HG03095 (cell line): ENCODE measurements at regions not wholly inside any gene's neighbourhood (a gene's known extent, or its start where the extent isn't known, plus 50 kb on each side); places are given as distances from the start of the nearest gene placed in this dataset.

Experiments
- ATAC-seq: cut with Tn5 transposase; IDR thresholded peaks from one replicate; pipeline ENCODE4 v1.9.1; 2021; ENCODE audit warnings: moderate library complexity; ENCODE audit not compliant: unreplicated experiment

DNA sequence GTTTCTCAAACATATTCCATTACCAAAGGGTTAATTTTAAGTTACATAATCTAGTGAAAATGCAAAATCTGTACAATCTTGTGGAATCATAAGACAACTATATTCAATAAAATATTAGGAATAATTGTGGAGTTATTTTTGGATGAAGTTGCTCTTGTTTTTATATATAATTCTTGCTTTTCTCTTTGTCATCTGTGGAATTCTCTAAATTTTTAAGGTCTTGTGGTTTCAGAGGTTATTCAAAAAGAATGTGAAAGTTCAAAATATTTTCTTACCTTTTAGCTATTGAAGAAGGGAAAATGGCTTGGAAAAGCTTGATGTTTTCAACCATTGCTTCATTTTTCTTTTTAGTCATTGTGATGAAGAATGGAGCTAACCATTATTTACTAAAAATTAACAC, 552.1 kb downstream of the TFEC start:
- no peak for ATAC-seq

- no peak for ATAC-seq
Measured at GRCh38 chr7:115477193-115477651, 553.3 kb downstream of the TFEC start.

- no peak for ATAC-seq
Measured at GRCh38 chr7:115476671-115477181, 553.8 kb downstream of the TFEC start.

DNA sequence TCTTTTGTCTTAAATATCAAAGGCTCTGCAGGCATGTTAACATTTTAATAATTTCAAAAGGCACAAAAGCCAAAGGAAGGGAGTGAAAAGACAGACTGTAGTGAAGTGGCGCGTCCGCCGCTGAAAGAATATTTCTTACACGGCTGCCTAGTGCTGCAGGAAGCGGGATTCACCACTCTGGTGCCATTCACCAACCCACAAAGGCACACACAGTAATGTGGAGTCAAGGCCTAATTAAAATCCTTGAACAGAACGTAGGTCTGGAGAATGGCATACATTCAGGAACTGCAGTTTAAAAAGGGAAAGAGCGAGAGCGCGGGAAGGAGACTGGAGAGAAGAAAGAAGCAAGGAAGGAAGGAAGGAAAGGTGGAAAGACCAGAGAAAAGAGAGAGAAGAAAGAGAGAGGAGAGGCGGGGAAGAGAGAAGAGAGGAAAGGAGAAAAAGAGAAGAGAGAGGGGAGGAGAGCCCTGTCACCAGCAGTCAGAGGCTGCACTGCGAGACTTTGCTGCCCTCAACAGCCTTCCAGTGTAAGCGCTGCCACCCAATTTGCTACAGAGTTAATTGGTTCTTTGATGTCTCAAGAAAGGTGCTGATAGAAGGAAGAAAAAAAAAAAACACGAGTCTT, 554.0 kb downstream of the MDFIC start:
- no peak for ATAC-seq

GRCh38 chr7:115475206-115475605, 553.3 kb downstream of the MDFIC start:
- ATAC-seq, result no peak

- ATAC-seq, result no peak
Measured at GRCh38 chr7:115474137-115474536, 552.2 kb downstream of the MDFIC start.

- ATAC-seq, result no peak
Measured at GRCh38 chr7:115471891-115472290, 550.0 kb downstream of the MDFIC start.

DNA sequence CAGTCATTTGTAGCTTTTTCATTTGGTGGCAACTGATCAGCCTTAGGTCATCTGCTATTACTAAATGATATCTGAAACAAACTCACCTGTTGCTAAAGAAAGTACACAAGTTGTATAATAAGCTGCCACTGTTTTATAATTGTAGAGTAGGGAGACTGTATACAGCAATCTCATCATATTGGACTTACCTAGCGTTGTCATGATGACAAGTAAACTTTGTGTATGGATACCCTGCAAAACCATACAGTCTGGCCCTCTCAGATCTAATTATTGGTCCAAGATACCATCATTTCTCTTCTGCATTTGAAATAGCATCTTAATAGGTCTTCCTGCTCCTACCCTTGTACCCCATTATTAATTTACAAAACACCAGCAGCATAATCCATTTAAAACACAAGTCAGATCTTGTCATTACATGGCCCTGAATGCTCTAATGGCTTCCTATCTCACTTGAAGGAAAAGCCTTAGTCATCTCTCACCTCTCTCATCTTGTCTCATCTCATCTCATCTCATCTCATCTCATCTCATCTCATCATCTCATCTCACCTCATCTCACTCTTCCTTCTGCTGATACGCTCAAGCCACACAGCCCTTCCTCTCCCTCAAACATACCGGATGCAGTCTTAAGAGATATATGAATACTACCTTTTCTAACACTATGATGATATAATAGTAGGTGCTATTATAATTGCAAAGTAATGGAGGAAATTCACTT, 540.6 kb downstream of the MDFIC start:
- ATAC-seq, result no peak

GRCh38 chr7:115449689-115450088, 527.8 kb downstream of the MDFIC start:
- no peak for ATAC-seq

DNA sequence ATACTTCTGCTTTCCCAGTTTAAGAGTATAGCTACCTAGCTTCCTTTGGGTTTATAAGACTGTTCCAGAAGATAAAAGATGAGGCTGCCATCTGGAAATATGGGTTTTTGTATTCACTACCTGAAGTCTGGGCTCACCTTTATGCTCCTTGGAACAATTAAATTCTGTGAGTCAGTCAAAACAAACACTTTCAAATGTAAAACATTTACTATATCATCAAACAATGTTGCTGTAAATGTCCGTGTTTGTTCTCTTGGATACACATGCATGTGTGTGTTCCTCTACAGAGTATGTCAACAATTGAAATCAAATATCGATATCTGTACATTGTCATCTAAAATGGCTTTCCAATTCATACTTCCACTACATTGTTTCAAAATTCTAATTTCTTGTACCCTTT, 525.6 kb downstream of the MDFIC start:
- ATAC-seq, result no peak

DNA sequence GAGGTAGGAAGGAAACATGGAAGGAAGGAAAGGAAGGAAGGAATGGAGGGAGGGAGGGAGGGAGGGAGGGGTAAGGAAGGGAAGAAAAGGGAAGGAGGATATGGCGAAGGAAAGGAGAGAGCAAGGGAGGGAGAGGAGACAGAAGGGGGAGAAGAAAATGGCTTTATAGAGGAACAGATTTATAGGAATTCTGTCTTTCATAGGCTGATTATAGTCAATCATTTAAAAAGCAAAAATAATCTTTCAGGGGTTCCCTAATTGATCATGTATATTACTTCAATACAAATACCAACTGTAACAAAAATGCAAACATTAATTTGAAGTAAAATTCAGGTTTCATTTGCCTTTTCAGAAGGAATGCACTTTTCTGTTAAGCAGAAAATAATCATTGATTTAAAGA, 519.1 kb downstream of the MDFIC start:
- ATAC-seq, result no peak

DNA sequence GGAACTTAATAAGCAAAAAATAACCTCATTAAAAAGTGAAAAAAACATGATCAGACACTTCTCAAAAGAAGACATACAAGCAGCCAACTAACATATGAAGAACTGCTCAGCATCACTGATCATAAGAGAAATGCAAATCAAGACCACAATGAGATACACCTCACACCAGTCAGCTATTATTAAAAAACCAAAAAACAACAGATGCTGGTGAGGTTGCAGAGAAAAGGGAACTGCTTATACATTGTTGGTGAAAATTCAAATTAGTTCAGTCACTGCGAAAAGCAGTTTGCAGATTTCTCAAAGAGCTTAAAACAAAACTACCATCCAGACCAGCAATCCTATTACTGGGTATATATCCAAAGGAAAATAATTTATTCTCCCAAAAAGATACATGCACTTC, 513.3 kb downstream of the MDFIC start:
- peak; percentile 93 for ATAC-seq

- no peak for ATAC-seq
Measured at GRCh38 chr7:115429918-115430317, 508.0 kb downstream of the MDFIC start.

GRCh38 chr7:115417662-115418061, 495.8 kb downstream of the MDFIC start:
- ATAC-seq, result no peak

DNA sequence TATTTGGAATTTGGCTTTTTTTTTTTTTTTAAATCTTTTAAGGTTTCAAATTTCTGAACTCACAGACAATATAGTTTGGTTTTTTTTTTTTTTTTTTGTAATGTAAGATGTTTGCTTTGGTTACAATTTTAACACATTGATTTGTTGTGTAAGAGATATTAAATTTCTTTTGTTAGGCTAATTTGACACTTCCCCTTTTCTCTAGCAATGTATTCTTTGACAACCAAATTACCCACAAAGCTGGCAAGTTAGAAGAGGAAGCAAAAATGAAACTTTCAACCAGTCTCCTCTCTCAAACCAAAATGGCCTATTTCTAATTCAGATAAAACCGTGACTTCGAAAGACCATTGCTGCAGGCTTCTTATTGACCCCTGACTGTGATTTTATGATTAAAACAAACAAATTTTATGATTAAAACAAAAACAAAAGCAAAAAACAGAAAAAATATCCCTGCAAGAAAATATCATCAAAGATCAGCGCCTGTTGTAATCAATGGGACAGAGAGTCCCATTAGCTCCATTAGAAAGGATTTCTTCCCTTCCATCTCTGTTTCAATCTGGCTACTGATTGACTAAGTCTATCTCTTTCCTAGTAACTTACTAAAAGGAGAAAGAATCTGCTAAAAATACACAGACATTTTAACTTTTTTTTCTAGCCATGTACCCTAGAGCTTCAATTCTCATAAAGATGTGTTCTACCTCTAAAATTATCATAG, 489.2 kb downstream of the MDFIC start:
- peak; percentile 89 for ATAC-seq

GRCh38 chr7:115410434-115410820, 488.5 kb downstream of the MDFIC start:
- ATAC-seq, result peak; percentile 11

DNA sequence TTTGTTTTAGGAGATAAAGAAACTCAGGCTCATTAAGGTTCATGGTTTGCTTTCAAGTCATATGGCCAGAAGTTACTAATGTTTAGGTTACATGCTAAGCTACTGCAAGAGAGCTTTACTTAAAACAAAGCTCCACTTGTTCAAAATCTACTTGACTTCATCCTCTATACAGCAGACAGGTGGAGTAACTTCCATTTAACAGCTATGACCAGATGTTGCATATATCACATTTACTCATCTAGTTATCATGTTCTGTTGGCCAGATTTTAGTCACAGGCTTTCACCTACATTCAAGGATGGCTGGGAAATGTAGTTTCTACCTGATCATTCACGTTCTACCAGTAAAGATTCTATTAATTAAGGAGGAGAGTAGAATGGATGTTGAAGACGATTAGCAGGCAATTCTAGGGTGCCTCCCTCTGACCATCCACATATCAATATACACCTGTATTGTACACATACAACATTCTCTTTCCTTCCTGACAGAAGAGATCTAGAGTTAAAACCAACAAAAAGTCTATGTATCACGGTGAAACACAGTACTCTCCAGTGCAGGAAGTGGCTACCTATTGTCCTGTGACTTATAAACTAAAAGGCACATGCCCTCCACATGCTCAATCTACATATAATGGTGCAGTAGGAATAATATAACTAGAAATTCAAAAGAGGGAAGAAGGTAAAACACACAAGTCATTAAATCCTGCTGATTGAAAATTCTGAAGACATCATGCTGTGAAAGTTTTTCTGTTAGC, 488.0 kb downstream of the MDFIC start:
- ATAC-seq, result no peak

- no peak for ATAC-seq
Measured at GRCh38 chr7:115406219-115406618, 484.3 kb downstream of the MDFIC start.

GRCh38 chr7:115387137-115387536, 465.2 kb downstream of the MDFIC start:
- no peak for ATAC-seq

DNA sequence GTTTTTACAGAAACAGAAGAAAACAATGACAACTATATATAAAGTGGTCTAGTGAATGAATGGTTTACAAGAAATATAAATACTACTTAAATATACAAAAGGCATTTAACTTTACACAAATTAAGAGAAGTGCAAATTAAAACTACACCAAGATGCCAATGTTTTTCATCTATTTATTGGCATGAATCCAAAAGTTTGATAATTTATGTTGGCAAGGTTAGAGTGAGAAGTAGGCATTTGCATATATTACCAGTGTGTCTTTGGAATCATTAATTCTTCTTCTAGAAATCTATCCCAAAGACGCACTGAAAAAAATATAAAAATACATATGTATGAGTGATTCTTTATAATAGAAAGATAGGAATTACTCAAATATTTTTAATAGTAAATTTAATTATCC, 457.4 kb downstream of the MDFIC start:
- no peak for ATAC-seq

DNA sequence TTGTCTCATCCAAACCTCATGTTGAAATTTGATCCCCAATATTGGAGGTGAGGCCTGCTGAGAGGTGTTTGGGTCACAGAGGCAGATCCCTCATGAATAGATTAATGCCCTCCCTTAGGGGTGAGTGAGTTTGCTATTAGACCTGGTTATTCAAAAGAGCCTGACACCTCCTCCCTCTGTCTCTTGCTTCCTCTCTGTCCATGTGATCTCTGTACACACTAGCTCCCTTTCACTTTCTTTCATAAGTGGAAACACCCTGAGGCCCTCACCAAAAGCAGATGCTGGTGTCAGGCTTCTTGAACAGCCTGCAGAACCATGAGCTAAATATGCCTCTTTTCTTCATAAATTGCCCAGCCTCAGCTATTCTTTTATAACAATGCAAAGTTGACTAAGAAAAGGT, 447.1 kb downstream of the MDFIC start:
- ATAC-seq, result no peak
